ENCODE measurements at regions not wholly inside any gene's neighbourhood (a gene's known extent, or its start where the extent isn't known, plus 50 kb on each side); places are given as distances from the start of the nearest gene placed in this dataset.

DNA sequence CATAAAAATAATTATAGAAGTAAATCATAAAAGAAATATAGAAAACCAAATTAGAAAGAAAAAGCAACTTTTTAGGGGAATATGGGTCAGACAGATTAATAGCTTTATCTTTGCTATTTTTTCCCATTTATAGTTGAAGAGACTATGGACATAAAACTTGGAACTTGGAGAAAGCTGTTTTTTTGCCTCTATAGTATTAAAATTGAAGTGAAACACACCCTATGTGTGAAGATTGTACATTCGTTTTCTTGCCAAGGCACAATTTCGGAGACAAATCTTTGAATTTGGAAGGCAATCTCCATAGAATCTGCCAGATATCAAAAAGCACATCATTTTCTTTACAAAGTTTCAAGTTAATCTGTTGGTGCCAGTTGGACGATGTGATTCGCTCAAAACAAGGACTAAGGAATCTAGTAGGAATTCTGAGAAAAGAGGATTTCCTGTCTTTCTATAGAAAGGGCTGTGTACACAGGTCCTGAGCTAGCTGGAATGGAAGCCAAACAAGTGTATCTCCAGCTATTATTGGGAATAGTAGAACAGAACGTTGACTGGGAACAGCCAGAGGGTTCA is 156.3 kb downstream of the SLC7A11 start (continued):
- TF ChIP-seq, protein P1, sequence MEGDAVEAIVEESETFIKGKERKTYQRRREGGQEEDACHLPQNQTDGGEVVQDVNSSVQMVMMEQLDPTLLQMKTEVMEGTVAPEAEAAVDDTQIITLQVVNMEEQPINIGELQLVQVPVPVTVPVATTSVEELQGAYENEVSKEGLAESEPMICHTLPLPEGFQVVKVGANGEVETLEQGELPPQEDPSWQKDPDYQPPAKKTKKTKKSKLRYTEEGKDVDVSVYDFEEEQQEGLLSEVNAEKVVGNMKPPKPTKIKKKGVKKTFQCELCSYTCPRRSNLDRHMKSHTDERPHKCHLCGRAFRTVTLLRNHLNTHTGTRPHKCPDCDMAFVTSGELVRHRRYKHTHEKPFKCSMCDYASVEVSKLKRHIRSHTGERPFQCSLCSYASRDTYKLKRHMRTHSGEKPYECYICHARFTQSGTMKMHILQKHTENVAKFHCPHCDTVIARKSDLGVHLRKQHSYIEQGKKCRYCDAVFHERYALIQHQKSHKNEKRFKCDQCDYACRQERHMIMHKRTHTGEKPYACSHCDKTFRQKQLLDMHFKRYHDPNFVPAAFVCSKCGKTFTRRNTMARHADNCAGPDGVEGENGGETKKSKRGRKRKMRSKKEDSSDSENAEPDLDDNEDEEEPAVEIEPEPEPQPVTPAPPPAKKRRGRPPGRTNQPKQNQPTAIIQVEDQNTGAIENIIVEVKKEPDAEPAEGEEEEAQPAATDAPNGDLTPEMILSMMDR (conservative IDR thresholded peaks at IDR 0.05; ENCODE audit: low read depth in 2 of 2) = no peak
- no peak for TF ChIP-seq NANOG (IDR thresholded peaks at IDR 0.05; ENCODE audit: borderline replicate concordance)
- TF ChIP-seq POLR2AphosphoS5 (IDR thresholded peaks at IDR 0.05; ENCODE audit: low read depth) = no peak
- no peak for TF ChIP-seq CREB1 (CRISPR knock-in tag; IDR thresholded peaks at IDR 0.05; ENCODE audit: low read depth)
- TF ChIP-seq EZH2phosphoT487 (IDR thresholded peaks at IDR 0.05; ENCODE audit: unreplicated experiment) = no peak
- TF ChIP-seq, protein P2, sequence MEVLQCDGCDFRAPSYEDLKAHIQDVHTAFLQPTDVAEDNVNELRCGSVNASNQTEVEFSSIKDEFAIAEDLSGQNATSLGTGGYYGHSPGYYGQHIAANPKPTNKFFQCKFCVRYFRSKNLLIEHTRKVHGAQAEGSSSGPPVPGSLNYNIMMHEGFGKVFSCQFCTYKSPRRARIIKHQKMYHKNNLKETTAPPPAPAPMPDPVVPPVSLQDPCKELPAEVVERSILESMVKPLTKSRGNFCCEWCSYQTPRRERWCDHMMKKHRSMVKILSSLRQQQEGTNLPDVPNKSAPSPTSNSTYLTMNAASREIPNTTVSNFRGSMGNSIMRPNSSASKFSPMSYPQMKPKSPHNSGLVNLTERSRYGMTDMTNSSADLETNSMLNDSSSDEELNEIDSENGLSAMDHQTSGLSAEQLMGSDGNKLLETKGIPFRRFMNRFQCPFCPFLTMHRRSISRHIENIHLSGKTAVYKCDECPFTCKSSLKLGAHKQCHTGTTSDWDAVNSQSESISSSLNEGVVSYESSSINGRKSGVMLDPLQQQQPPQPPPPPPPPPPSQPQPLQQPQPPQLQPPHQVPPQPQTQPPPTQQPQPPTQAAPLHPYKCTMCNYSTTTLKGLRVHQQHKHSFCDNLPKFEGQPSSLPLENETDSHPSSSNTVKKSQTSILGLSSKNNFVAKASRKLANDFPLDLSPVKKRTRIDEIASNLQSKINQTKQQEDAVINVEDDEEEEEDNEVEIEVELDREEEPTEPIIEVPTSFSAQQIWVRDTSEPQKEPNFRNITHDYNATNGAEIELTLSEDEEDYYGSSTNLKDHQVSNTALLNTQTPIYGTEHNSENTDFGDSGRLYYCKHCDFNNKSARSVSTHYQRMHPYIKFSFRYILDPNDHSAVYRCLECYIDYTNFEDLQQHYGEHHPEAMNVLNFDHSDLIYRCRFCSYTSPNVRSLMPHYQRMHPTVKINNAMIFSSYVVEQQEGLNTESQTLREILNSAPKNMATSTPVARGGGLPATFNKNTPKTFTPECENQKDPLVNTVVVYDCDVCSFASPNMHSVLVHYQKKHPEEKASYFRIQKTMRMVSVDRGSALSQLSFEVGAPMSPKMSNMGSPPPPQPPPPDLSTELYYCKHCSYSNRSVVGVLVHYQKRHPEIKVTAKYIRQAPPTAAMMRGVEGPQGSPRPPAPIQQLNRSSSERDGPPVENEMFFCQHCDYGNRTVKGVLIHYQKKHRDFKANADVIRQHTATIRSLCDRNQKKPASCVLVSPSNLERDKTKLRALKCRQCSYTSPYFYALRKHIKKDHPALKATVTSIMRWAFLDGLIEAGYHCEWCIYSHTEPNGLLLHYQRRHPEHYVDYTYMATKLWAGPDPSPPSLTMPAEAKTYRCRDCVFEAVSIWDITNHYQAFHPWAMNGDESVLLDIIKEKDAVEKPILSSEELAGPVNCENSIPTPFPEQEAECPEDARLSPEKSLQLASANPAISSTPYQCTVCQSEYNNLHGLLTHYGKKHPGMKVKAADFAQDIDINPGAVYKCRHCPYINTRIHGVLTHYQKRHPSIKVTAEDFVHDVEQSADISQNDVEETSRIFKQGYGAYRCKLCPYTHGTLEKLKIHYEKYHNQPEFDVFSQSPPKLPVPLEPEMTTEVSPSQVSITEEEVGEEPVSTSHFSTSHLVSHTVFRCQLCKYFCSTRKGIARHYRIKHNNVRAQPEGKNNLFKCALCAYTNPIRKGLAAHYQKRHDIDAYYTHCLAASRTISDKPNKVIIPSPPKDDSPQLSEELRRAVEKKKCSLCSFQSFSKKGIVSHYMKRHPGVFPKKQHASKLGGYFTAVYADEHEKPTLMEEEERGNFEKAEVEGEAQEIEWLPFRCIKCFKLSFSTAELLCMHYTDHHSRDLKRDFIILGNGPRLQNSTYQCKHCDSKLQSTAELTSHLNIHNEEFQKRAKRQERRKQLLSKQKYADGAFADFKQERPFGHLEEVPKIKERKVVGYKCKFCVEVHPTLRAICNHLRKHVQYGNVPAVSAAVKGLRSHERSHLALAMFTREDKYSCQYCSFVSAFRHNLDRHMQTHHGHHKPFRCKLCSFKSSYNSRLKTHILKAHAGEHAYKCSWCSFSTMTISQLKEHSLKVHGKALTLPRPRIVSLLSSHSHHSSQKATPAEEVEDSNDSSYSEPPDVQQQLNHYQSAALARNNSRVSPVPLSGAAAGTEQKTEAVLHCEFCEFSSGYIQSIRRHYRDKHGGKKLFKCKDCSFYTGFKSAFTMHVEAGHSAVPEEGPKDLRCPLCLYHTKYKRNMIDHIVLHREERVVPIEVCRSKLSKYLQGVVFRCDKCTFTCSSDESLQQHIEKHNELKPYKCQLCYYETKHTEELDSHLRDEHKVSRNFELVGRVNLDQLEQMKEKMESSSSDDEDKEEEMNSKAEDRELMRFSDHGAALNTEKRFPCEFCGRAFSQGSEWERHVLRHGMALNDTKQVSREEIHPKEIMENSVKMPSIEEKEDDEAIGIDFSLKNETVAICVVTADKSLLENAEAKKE (CRISPR knock-in tag; IDR thresholded peaks at IDR 0.05) = no peak
- no peak for TF ChIP-seq JUNB (IDR thresholded peaks at IDR 0.05; ENCODE audit: unreplicated experiment)
- TF ChIP-seq STAT1 (IDR thresholded peaks at IDR 0.05; ENCODE audit: unreplicated experiment) = no peak
